Mucosa of descending colon (tissue), 3 donors: ENCODE measurements at regions not wholly inside any gene's neighbourhood (a gene's known extent, or its start where the extent isn't known, plus 50 kb on each side); places are given as distances from the start of the nearest gene placed in this dataset.

ENCODE experiments used
- ATAC-seq: fragments of 200-7000 bp; cut with Tn5 transposase; one replicate; pipeline ENCODE4 v1.9.1; 2020; ENCODE audit warnings: mild to moderate bottlenecking, moderate library complexity
- DNase-seq, 3 donors: peaks; one replicate each; pipeline ENCODE4 v3.0.0-alpha.2; 2020
- H3K36me3 ChIP-seq: fragments of 200-600 bp; one replicate; pipeline ENCODE4 v1.8.0; 2021; ENCODE audit warnings: low read depth, mild to moderate bottlenecking
- H3K4me1 ChIP-seq: fragments of 200-600 bp; one replicate; pipeline ENCODE4 v1.8.0; 2021; ENCODE audit warnings: low read depth, mild to moderate bottlenecking
- H3K4me3 ChIP-seq: fragments of 200-600 bp; one replicate; pipeline ENCODE4 v1.8.0; 2021; ENCODE audit warnings: mild to moderate bottlenecking
- H3K9me3 ChIP-seq: fragments of 200-600 bp; one replicate; pipeline ENCODE4 v1.8.0; 2021; ENCODE audit warnings: mild to moderate bottlenecking
- CTCF ChIP-seq: fragments of 200-600 bp; IDR thresholded peaks from one replicate; pipeline ENCODE4 v1.8.0; 2022; ENCODE audit warnings: antibody characterized with exemption, mild to moderate bottlenecking
- intact Hi-C, 2 donors: fragments of 100-400 bp; cut with DNase I in 1 of 2; cut with micrococcal nuclease in 1 of 2; formaldehyde crosslinking; loops; one replicate each; pipeline versions ENCODE4 v1.11.0 to v1.11.1; 2022; cut with DNase I, micrococcal nuclease
- donor health status: DM: no; HTN: no; CAD: no; lungs with moderate emphysema.
- donor health status: DM: no; HTN: no; CAD: no.
- donor health status: DM: no; HTN: yes; CAD: no.

DNA sequence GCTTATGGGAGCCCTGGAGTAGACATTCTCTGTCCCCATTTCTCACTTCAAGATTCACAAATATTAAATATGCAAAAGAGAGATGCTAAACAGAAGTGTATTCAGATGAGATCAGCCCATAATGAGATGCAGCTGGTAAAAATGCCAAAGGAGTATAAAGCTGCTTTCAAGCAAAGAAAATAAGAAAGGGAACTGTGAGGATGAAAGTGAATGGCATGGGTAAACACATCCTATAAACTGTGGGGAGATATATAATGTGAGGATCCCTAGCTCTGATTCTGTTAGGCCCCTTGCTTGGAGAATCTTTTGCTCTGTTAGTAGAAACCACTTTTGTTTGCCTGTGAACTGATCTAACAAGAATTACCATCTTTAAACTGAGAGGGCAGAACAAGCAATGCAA lies 396.6 kb downstream of the SOX2 start:
- Histone ChIP-seq H3K36me3 (no peaks in the 10 kb centered on the region), H3K4me1 (no peaks in the 10 kb centered on the region), H3K4me3 (no peak overlapping the region), H3K9me3 (no peaks in the 10 kb centered on the region)
- no peak for DNase-seq
- no peak for ATAC-seq
- intact Hi-C loops = no loop called here
- no peak for TF ChIP-seq CTCF

- Histone ChIP-seq H3K36me3 (no peaks in the 10 kb centered on the region), H3K4me3 (no peak overlapping the region), H3K9me3 (no peaks in the 10 kb centered on the region), H3K4me1 (no peaks in the 10 kb centered on the region)
- DNase-seq (no peak), ATAC-seq (no peak)
- no peak for TF ChIP-seq CTCF
- intact Hi-C loops = no loop called here
Observed at GRCh38 chr3:182111967-182112366, 400.2 kb downstream of the SOX2 start.

- no peak overlapping the region for H3K4me3 ChIP-seq
- intact Hi-C loops = no loop called here
Observed at GRCh38 chr3:182115328-182116015, 403.7 kb downstream of the SOX2 start.

GRCh38 chr3:182116386-182116785 lies 404.7 kb downstream of the SOX2 start:
- no peaks in the 10 kb centered on the region for H3K36me3 ChIP-seq
- ATAC-seq = no peak
- no peaks in the 10 kb centered on the region for H3K9me3 ChIP-seq
- no peak for TF ChIP-seq CTCF
- DNase-seq = no peak
- H3K4me3 ChIP-seq = no peak overlapping the region
- intact Hi-C loops = no loop called here
- H3K4me1 ChIP-seq = no peaks in the 10 kb centered on the region

More at GRCh38 chr3:182115328-182116015, 403.7 kb downstream of the SOX2 start:
- ATAC-seq (no peak), DNase-seq (no peak)
- TF ChIP-seq CTCF = no peak
- Histone ChIP-seq H3K36me3 (no peaks in the 10 kb centered on the region), H3K9me3 (no peaks in the 10 kb centered on the region), H3K4me1 (no peaks in the 10 kb centered on the region)

DNA sequence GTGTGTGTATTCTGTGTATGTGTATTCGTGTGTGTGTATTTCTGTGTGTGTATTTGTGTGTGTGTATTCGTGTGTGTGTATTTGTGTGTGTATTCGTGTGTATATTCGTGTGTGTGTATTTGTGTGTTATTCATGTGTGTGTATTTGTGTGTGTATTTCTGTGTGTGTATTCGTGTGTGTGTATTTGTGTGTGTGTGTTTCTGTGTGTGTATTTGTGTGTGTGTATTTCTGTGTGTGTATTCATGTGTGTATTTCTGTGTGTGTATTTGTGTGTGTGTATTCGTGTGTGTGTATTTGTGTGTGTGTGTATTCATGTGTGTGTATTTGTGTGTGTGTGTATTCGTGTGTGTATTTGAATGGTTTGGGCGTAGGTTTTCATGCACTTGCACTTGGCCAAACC lies 405.4 kb downstream of the SOX2 start:
- H3K4me3 ChIP-seq = no peak overlapping the region
- H3K9me3 ChIP-seq = no peaks in the 10 kb centered on the region
- intact Hi-C loops = no loop called here
- ATAC-seq (no peak), DNase-seq (no peak)
- H3K4me1 ChIP-seq = no peaks in the 10 kb centered on the region
- no peaks in the 10 kb centered on the region for H3K36me3 ChIP-seq
- no peak for TF ChIP-seq CTCF

- Histone ChIP-seq H3K4me3 (no peak overlapping the region), H3K36me3 (no peaks in the 10 kb centered on the region), H3K9me3 (no peaks in the 10 kb centered on the region), H3K4me1 (no peaks in the 10 kb centered on the region)
- intact Hi-C loops = no loop called here
- no peak for DNase-seq
- ATAC-seq = no peak
- no peak for TF ChIP-seq CTCF
Observed at GRCh38 chr3:182117583-182117982, 405.9 kb downstream of the SOX2 start.
